Endometrium (tissue), 2 donors: ENCODE measurements at regions not wholly inside any gene's neighbourhood (a gene's known extent, or its start where the extent isn't known, plus 50 kb on each side); places are given as distances from the start of the nearest gene placed in this dataset.

Experiments
- FAIRE-seq: peaks from 2 replicates; lab custom pipeline; 2012; peaks lifted over from hg19 to GRCh38; lab: Jason Lieb, UNC
- donor health status: control.
- donor health status: control.

DNA sequence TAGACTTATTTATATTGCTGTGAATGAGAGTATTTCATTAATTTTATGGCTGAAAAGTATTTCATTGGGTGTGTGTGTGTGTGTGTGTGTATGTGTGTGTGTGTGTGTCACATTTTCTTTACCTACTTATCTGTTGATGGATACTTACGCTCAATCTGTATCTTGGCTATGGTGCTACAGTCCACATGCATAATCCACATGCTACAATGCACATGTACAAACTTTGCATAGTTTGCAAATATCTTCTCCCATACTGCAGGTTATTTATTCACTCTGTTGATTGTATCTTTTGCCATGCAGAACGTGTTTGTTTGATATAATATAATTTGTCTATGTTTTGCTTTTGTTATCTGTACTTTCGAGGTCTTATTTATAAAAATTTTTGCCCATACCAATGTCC lies 167.8 kb downstream of the RAB28 start:
- no peak for FAIRE-seq

DNA sequence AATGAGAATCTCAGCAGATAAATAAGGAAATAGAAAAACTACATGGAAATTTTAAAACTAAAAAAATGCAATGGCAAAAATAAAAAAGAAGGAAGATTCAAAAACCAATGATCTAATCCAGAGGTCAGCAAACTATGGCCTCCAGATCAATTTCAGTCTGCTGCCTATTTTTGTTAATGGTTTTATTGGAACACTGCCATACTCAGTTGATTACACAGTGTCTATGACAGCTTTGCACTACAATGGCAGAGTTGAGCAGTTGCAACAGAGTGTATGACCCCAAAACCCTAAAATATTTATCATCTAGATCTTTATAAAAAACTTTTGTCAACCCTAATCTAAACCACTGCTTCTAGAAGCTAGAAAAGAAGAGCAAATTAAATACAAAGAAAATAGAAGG lies 170.3 kb downstream of the RAB28 start:
- no peak for FAIRE-seq

DNA sequence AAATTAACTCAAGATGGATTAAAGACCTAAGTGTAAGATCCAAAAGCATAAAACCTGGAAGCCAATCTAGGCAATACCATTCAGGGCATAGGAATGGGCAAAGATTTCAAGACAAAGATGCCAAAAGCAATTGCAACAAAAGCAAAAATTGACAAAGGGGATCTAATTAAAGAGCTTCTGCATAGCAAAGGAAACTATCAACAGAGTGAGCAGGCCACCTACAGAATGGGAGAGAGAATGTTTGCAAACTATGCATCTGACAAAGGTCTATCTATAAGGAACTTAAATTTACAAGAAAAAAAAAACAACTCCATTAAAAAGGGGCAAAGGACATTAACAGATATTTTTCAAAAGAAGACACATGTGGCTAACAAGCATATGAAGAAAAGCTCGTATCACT lies 171.9 kb downstream of the RAB28 start:
- no peak for FAIRE-seq

DNA sequence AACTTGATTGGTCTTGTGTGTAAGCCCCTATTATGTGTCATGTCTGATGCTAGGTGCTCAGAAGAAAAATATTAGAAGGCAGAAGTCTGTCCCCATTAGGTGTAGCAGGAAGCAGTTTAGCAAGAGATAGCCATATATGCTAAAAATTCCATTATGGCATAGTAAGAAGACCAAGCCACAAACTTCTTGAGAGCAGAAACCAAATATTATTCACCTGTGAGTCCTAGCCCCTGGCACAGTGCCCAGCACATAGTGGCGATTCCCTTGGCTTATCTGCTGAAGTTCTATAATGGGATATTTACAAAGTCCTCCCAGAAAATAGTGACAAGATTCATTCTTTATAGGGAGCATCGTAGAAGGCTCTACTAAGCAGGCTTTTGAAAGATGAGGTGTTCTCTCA lies 174.4 kb downstream of the RAB28 start:
- no peak for FAIRE-seq

- FAIRE-seq, result no peak
Measured at GRCh38 chr4:13306356-13306755, 177.8 kb downstream of the RAB28 start.

DNA sequence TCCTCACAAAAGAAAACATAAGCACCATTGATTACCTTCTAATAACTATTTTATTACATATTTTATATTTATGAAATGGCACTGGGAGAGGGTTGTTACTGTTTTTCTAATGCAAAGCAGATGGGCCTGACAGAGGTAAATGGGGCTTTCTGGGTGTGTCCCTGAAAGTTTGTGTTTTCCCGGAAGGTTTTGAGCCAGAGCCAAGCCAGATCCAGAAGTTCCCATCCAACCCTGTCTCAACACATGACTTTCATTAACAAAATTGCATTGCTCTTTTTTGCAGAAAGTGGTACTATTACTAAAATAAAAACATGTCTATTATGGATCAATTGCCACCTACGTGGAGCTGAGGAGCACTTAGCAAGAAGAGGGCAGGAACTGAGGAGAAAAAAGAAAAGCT lies 181.3 kb downstream of the RAB28 start:
- FAIRE-seq, result no peak

DNA sequence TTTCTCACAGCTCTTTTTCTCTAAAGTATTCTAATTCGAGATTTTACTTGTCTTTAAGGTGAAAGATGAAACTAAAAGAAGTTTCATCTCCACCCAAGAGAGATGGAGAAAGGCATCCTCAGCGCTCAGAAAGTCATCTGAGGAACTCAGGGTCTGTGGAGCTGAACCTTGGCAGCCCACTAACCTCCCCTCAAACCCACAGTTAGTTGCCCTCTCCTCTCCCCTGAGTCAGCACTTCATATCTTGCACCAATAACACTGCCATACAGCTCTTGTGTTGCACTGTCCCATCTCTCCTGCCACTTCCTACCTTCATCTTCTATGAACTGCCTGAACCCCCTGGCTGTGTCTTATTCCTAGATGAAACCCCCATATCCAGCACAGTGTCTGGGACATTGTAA lies 184.8 kb downstream of the RAB28 start:
- FAIRE-seq, result no peak

DNA sequence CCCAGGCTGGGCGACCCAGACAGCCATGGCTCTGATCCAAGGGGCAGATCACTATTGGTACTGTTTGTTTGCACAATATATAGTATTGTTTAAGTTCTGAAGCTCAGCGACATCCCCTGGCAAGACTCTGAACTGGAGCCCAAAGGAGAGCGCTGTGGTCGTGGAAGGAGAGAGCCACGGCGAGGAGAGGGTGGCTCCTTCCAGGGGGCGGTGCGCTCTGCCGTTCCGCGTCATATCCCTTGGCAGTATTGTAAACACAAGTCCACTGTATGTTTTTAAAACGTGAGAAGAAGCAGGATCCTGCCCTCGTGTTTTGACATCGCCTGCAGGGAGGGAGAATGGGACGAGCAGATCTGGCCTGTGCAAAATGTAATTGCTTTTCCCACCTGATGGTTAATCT lies 185.5 kb downstream of the RAB28 start:
- FAIRE-seq, result peak; percentile 41

- FAIRE-seq, result no peak
Measured at GRCh38 chr4:13296986-13297385, 187.2 kb downstream of the RAB28 start.

- FAIRE-seq, result no peak
Measured at GRCh38 chr4:13294961-13295605, 189.1 kb downstream of the RAB28 start.

DNA sequence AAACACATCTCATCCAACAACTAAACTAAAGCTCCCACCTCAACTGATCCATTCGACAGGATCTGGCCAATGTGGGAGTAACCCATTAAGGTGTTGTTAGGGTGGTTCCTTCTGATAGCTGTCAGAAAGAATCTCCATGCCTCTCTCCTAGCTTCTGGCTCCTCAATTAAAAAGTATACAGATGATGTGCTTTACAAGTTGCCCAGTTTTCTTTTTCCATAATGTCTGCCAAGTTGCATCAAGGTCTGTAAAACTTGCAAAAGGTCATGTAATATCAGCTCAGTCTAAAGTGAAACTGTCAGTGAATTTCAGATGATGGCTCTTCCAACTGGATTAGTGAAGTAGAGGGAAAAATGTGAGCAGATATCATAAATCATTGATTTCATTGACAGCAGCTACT lies 191.8 kb downstream of the RAB28 start:
- no peak for FAIRE-seq

DNA sequence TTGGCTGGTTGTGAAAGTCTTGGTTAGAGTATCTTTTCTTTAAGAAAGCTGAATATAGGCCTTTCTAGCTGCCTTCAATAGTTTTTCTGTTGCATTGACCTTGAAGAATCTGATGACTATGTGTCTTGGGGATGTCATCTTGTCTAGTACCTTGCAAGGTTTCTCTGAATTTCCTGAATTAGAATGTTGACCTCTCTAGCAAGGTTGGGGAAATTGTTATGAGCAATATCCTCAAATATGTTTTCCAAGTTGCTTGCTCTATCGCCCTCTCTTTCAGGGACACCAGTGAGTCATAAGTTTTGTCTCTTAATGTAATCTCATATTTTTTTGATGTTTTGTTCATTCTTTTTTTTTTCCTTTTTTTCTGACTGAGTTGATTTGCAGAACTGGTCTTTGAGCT lies 194.7 kb downstream of the RAB28 start:
- FAIRE-seq, result no peak

GRCh38 chr4:13285336-13285735 lies 198.8 kb downstream of the RAB28 start:
- FAIRE-seq, result no peak

GRCh38 chr4:13284932-13285331 lies 199.2 kb downstream of the RAB28 start:
- no peak for FAIRE-seq

DNA sequence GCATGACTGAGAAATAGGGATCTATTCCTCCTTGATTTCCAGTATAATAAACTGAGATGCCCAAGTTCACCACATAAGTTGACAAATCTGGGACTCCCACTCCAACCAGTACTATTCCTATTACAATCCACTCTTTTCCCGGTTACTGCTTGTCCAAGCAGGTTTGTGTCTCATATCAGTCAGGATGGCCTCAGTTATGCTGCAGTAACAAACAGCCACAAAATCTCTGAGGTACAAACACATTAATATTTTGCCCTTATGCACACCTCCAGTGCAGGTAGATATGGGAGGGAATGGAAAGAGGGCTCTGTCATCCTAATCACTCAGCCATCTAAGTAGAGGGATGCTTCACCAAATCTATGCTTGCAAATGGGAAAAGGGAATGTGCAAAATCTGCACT lies 207.8 kb downstream of the RAB28 start:
- FAIRE-seq, result no peak

GRCh38 chr4:13268703-13269102 lies 215.4 kb downstream of the RAB28 start:
- FAIRE-seq, result no peak

DNA sequence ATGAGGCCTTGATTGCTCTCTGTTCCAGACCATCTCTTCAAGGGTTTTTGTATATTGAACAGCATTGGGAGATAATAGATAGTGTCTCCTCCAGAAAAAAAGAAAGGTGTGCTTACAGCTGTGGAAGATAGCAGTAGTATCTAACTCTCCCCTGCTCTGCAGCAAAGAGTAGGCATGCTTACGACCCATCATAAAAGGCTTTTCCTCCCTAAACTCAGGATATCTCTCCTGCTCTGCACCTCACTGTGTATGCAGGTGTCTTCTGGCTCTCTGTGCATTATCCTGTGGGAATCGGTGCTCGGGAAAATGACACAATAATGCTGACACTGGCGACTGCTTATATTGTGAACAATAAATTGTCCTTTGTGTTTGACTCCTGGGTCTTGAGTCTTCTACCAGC lies 216.0 kb downstream of the RAB28 start:
- FAIRE-seq, result no peak

GRCh38 chr4:13267091-13267490 lies 217.0 kb downstream of the RAB28 start:
- no peak for FAIRE-seq

DNA sequence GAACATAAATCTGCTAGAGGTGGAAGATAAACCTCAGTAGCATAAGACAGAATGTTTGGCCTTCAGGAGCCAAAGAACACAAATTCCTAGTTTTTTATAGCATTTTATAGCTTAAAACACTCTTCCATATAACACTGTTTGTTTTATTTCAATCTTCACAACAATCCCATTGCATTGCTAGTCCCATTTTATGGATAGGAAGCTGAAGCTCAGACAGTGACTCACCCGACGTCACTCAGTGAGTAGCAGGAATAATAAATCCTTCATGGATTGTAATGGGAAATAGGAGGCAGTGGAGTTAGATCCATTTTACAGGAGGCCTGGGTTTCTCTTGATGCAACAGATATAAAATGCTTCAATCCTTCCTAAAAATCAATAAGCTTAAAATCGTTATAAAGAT lies 217.5 kb downstream of the RAB28 start:
- no peak for FAIRE-seq

DNA sequence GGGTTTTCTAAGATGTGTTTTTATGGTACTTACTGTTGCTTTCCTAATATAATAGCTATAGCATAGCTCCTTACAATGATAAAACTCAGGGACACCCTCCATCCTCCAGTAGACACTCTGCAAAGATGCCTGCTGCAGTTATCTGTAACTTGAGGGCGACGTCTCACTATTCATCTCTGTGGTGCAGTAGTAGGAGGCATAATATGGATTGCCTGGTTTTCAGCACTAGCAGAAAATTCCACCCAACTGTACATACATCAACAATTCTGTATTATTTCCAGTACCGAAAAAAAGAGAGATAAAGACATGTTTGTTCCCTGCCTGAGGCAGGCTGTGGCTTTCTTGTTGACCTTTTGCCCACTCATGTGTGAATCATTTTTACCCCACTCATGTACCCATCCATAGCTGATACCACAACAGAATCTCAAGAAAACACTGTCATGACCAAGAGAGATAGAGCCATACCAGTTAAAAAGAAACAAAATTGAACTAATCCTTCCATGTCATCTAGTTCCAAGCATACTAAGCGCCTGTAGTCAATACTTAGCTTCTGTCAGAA lies 220.1 kb downstream of the RAB28 start:
- no peak for FAIRE-seq

DNA sequence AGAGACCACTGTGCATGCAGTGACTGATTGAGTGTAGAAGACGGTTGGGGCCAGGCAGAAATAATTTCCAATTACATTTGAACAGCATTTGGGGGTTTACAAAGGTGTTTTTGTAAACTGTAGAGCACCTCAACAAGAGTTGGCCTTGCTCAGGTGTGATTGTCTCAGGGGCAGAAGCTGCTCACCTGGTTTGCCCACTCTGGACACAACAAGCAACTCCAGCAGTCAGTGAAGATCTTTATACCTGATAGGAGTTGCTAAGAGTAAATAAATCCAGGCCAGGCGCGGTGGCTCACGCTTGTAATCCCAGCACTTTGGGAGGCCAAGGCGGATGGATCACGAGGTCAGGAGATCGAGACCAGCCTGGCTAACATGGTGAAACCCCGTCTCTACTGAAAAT lies 221.3 kb downstream of the RAB28 start:
- no peak for FAIRE-seq

- FAIRE-seq, result no peak
Measured at GRCh38 chr4:13261486-13262257, 222.5 kb downstream of the RAB28 start.

DNA sequence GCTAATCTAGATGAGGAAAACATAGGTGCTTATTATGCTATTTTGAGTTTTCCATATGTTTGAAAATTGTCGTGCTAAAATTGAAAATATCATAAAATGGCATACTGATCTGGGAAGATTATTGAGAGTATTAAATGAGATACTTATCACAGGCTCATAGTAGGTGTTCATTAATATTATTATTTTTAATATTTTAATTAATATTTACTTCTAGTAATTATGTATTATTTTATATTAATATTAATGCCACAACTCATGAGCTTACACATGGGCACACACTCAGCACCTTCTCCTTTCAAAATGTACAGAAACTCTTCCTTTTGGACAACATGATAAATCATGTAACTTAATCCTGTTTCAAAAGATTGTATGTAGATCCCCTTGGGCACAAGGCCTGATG lies 223.6 kb downstream of the RAB28 start:
- FAIRE-seq, result no peak

GRCh38 chr4:13250263-13250662 lies 233.9 kb downstream of the RAB28 start:
- no peak for FAIRE-seq
